AG09319 (cell line): ENCODE measurements at regions not wholly inside any gene's neighbourhood (a gene's known extent, or its start where the extent isn't known, plus 50 kb on each side); places are given as distances from the start of the nearest gene placed in this dataset.
"Not testable (repeated sequence)": the region's sequence is repeated elsewhere in the genome, so short reads cannot be mapped to it uniquely, and the experiment has no call there.

Experiments used
- DNase-seq: peaks from one replicate; pipeline ENCODE4 v3.0.0-alpha.2; 2010; ENCODE audit warnings: low read depth; ENCODE audit errors: extremely low read depth
- TF ChIP-seq, protein P1 (sequence below): IDR thresholded peaks from 2 replicates; pipeline ENCODE4 v1.5.1; 2011; ENCODE audit warnings: low read depth, mild to moderate bottlenecking, inconsistent platforms, low read length, moderate library complexity

DNA sequence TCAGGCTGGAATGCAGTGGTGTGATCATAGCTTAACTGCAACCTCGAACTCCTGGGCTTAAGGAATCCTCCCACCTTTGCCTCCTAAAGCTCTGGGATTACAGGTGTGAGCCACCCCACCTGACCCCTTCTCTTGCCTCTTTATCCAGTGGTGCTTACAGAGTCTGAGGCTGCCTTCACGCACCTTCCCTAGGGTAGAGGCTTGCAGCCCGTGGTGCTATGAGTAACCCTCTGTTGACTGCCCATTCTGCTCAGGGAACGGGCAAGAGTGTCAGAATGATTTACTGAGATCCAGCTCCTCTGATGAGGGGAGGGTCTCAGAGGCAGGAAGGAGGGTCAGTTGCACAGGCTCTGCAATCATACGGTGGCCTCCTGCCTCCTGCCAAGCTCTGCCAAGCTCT, 125.1 kb upstream of the TBX3 start:
- TF ChIP-seq, protein P1, sequence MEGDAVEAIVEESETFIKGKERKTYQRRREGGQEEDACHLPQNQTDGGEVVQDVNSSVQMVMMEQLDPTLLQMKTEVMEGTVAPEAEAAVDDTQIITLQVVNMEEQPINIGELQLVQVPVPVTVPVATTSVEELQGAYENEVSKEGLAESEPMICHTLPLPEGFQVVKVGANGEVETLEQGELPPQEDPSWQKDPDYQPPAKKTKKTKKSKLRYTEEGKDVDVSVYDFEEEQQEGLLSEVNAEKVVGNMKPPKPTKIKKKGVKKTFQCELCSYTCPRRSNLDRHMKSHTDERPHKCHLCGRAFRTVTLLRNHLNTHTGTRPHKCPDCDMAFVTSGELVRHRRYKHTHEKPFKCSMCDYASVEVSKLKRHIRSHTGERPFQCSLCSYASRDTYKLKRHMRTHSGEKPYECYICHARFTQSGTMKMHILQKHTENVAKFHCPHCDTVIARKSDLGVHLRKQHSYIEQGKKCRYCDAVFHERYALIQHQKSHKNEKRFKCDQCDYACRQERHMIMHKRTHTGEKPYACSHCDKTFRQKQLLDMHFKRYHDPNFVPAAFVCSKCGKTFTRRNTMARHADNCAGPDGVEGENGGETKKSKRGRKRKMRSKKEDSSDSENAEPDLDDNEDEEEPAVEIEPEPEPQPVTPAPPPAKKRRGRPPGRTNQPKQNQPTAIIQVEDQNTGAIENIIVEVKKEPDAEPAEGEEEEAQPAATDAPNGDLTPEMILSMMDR, result no peak
- no peak for DNase-seq

DNA sequence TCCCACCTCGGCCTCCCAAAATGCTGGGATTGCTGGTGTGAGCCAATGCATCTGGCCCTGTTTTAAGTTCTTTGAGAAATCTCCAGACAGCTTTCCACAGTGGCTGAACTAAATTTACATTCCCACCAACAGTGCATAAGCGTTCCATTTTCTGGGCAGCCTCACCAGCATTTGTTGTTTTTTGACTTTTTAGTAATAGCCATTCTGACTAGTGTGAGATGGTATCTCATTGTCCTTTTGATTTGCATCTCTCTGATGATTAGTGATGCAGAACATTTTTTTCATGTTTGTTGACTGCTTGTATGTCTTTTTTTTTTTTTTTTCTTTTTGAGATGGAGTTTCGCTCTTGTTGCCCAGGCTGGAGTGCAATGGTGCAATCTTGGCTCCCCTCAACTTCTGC, 117.4 kb upstream of the TBX3 start:
- DNase-seq, result not testable (repeated sequence)

DNA sequence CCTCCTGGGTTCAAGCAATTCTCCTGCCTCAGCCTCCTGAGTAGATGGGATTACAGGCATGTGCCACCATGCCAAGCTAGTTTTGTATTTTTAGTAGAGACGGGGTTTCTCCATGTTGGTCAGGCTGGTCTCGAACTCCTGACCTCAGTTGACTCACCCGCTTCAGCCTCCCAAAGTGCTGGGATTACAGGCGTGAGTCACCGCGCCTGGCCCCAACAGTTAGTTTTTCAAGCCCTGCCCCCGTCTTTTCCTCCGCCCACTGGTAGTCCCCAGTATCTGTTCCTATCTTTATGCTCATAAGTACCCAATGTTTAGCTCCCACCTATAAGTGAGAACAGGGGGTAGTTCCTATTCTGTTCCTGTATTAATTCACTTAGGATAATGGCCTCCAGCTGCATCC, 116.6 kb upstream of the TBX3 start:
- not testable (repeated sequence) for DNase-seq

DNA sequence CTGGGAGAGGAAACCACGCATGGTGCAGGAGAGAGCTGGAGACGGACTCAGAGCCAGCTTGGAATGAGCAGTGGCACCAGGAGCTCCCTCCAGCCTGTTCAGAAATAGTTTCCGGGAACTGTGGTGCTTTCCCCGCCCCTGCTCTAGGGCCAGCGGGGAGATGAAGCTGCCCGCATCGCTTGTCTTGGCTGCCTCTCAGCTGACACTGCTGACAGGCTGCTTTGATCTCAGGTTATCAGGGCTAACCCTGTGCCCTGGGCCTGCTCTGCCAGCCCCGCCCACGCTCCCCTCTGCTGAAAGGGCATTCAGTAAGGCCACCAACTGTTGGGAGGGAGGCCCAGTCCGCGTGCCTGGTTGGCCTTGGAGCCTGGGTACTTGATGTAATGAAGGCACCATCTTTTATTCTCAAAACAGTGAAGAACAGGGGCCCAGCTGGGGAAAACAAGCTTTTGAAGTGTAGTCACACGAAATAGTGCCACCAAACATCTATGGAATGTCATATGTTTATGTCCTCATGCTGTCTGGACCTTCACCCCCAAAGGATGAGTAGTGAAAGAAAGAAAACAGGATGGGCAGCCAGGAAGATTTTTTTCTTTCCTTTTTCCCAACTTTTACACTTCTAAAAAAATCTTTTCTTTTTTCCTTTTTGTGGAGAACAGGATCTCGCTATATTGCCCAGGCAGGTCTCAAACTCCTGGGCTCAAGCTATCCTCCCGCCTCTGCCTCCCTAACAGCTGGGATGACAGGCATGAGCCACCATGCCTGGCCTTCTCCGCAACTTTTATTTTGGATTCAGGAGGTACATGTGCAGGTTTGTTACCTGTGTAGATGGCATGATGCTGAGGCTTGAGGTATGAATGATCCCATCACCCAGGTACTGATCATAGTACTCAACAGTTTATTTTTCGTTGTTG, 115.9 kb upstream of the TBX3 start:
- TF ChIP-seq, protein P1, result no peak
- no peak for DNase-seq

DNA sequence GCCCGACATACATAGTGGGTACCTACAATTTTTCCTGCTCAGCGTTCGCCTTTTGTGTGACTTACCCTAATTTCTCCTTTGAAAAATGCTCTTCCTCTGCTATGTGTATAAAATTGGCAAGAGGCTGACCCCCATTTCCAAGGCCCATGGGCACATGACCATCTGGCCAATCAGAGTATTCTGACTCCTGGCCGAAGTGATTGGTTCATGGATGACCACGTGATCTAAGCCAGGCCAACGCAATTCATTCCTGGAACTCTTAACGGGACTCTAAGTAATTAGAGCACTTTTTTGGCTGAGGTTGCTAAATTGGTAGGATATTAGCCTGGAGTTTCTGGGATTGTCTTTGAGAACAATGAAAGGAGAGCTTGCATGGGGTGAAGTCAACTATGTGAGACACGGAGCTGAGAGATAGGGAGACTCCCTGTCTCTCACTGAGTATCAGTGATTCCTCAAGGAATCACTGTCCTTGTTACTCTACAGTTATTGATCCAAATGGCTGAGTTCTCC, 110.1 kb upstream of the TBX3 start:
- no peak for DNase-seq
- TF ChIP-seq, protein P1, result no peak

DNA sequence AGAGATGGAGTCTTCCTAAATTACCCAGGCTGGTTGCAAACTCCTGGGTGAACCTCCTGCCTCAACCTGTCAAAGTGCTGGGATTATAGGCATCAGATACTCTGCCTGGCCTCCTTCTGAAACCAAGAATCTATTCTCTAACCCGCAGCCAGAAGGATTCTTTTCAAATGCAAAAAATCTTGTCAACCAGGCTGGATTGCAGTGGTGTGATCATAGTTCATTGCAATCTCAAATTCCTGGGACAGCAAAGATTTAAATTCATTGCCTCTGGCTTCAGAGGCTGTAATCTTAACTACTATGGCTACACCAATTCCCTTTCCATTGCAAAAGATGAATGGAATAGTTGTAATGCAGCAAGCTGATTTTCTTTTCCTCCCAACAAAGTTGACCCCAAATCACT, 106.3 kb upstream of the TBX3 start:
- DNase-seq, result no peak
- TF ChIP-seq, protein P1, result no peak

DNA sequence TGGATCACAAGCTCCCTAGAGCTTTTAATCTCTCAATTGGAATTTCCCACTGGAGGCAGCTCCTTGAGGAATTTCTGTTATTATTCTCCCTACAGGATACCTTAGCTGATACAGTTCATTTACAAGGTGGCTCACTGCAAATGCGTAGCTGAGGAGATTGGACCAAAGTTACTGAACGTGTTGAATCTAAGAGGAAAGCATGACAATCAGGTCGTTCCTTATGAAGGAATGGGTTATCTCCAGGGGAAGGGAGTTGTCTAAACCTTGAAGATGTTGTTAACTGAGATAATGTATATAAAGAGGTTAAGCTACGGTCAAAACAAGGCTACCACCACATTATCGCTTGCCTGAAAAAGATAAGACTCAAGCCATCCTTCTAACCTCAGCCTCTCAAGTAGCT, 105.8 kb upstream of the TBX3 start:
- no peak for DNase-seq
- TF ChIP-seq, protein P1, result no peak

DNA sequence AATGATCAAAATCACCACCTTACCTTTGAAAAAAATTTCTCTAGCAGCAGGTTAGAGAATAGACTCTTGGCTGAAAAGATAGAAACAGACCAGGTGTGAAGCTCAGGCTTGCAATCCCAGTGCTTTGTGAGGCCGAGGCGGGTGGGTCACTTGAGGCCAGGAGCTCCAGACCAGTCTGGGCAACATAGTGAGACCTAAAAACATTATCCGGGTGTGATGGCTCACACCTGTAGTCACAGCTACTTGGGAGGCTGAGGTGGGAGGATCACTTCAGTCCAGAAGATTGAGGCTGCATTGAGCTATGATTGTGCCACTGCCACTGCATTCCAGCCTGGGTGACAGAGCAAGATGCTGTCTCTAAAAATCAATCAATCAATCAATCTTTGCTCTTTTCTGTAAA, 105.3 kb upstream of the TBX3 start:
- TF ChIP-seq, protein P1, result no peak
- no peak for DNase-seq
